ENCODE measurements at regions not wholly inside any gene's neighbourhood (a gene's known extent, or its start where the extent isn't known, plus 50 kb on each side); places are given as distances from the start of the nearest gene placed in this dataset.
"Not testable (repeated sequence)": the region's sequence is repeated elsewhere in the genome, so short reads cannot be mapped to it uniquely, and the experiment has no call there.

DNA sequence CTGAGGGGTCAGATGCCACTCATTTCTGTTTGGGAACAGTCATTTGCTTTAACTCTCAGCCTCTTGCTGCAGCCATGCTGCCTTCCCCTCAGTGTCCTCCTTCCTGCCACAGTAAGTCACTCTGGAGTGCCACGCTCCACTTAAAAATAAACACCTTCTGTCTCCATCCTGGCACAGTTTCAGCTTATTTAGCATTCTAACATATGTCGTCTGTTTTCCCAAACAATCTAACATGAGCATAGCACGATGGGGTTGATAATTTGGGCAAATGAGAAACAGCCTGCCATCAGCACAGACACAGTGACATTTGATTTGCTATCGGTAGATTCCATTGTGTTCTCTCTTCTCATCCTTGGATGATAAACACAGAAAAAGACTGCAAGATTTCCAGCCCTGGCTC lies 768.6 kb downstream of the UQCRFS1 start:
- no peak for DNase-seq (ENCODE audit: low read depth)

DNA sequence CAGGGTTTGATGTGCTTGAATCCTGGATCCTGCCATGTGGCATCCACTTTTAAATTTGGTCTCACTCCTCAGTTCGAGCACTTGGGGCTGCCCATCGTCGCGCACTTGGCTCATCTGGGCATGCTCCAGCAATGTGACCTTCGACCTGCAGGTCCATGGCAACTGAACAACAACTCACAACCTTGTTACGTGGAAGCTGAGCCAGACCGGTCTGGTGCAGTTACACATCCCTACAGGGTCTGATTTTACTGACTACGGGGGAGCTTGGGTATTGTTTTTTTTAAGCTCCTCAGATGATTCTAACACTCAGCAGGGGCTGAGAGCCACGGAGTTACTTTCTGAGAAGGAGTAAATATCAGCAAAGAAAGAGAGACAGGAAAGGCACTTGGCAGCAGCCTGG lies 769.6 kb downstream of the UQCRFS1 start:
- no peak for DNase-seq (ENCODE audit: low read depth)

DNA sequence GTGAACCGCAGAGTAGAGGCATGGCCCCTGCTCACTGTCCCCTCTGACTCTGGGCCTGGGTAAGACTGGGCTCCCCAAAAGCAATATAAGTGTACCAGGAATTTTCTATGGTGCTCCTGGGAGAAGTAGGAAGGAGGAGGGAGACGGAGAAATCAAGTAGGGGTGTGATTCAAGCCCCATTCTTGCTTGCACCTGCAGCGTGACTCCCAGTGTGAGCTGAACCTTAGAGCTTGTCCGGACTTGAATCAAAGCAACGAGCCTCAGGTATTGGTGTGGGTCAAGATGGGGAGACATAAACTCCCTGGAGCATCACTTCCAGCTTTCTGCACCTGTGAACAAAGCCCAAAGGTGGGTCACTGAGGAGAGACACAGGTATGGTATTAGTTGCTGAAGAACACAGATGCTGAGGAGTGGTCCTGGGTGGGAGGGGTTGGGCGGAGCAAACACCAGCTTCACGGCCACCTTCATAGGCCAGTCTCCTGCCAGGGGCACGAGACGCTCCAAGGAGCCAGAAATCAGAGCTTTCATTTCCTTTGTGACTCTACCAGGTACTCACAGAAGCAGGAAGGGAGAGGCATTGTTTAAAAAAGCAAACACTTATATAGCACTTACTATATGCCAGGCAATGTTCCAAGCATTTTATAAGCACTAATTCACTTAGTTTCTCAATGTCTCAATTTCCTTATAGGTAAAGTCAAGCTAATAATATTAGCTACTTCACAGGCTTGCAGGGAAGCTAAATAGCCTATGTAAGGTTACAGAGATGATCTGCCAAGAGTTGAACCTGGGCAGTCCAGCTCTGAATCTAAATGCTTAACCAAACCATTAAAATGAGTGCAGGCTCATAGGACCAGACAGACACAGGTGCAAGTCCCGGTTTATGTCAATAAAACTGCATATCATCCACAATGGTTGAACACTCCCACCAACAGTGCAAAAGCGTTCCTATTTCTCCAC lies 775.3 kb downstream of the UQCRFS1 start:
- no peak for DNase-seq (ENCODE audit: low read depth)

DNA sequence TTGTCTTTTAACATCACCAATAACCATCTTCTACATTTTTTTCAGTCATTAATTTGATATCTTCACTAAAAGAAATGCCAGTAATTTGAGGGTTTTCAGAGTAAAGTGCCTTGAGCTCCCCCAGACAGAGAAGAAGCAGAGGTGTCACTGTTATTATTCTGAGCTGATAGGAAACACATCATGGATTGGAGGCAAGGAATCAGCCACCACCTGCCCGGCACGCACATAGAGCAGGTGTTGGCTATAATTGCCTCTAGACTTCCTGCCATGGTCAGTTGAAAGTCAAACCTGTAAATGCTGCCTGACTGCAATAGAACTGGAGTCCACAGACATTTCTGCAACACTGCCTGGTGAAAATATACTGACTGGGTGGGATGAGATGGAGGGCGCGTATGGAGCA lies 776.6 kb downstream of the UQCRFS1 start:
- DNase-seq (ENCODE audit: low read depth) = no peak

DNA sequence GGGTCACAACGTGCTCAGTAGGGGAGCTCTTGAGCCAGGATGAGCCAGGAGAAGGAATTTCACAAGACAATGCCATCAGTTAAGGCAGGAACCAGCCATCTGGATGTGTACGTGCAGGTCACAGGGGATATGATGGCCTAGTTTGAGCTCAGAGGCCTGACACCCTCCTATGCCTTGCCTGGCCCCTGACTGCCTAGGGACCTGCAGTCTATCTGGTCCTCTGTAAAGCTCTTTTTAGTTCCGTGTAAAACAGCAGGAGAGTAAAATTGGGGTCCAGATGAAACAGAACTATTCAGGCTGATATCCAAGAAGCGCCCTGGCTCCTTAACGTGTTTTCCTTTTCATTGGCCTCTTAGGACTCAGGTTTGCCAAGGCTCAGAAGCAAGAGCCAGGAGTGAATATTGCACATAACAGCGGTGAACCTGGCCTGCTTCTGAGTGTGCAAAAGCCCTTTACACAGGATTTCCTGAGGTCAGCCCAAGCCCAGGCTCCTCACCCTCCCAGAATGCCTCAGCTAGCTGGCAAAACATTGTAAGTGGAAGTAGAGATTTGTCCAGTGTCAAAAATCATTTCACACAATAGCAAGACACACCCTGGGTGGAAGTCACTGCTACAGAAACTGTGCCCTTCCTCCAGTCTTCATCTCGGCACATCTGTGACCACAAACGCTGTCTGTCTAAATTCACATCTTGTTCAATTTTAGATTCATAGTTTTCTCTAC lies 777.2 kb downstream of the UQCRFS1 start:
- DNase-seq (ENCODE audit: low read depth) = no peak

DNA sequence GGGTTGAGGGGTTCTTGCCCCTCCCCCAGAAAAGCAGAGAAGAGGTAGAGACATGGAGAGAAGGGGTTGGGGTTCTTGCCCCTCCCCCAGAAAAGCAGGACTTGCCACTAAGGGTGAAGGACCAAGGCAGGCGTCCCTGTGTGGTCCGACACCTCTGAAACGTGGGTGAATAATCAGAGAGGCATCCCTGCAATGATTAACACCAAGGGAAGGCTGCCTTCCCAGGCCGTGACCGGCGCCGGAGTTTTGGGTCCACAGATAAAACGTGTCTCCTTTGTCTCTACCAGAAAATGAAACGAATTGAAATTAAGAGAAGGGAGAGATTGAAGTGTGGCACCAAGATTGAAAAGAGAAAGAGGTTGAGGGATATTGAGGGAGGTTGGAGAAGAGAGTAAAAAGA lies 778.2 kb downstream of the UQCRFS1 start:
- DNase-seq (ENCODE audit: low read depth) = not testable (repeated sequence)

DNA sequence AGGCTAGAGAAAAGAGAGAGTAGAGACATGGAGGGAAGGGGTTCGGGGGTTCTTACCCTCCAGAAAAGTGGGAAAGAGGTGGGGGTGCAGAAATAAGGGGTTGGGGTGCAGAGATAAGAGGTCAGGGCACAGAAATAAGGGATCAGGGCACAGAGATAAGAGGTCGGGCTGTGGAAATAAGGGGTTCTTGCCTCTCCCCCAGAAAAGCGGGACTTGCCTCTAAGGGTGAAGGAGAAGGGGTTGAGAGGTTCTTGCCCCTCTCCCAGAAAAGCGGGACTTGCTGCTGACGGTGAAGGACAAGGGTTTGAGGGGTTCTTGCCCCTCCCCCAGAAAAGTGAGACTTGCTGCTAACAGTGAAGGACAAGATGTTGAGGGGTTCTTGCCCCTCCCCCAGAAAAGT lies 778.6 kb downstream of the UQCRFS1 start:
- not testable (repeated sequence) for DNase-seq (ENCODE audit: low read depth)

DNA sequence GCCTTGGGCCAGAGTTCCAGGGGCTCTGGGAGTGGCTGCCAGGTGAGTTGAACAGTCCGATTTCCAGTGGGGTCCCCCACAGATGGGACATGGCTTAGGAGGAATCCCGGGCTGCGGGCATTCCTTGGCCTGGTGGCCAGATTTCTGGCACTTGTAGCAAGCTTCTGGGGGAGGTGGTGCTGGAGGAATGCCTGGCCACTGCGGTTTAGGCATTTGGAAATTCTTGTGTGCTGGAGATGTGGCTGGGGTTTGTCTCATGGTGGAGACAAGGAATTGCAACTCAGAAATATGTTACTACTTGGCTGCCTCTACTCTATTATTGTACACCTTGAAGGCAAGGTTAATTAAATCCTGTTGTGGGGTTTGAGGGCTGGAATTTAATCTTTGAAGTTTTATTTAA lies 779.8 kb downstream of the UQCRFS1 start:
- DNase-seq (ENCODE audit: low read depth) = peak; percentile 65

DNA sequence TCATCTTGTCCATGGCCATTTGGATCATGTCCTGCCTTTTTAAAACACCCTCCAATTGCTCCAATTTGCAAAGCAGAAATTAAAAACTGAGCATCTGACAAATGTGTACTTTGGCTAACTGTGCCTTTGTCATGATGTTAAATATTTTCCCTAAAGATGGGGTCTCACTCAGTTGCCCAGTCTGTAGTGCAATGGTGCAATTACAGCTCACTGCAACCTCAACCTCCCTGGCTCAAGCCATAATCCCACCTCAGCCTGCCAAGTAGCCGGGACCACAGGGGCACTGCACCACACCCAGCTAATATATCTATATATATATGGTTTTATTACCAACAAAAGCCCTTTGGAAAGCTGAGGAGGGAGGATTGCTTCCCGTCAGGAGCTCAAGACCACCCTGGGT lies 782.7 kb downstream of the UQCRFS1 start:
- DNase-seq (ENCODE audit: low read depth) = no peak

DNA sequence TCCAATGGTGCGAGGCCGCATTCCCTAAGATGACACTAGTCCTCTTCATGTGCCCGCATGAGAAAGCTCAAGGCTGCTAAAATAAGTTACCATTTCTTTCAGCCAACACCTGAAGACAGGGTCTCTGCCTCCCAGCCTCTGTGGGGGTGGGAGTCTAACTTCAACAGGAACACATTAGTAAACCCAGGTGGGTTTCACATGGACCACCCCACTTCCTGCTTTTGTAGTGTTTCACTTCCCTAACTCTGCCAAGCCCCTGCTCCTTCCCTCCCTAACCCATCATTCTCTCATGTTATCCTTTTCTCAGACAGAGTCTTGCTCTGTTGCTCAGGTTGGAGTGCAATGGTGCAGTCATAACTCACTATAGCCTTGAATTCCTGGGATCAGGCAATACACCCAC lies 783.6 kb downstream of the UQCRFS1 start:
- no peak for DNase-seq (ENCODE audit: low read depth)

DNA sequence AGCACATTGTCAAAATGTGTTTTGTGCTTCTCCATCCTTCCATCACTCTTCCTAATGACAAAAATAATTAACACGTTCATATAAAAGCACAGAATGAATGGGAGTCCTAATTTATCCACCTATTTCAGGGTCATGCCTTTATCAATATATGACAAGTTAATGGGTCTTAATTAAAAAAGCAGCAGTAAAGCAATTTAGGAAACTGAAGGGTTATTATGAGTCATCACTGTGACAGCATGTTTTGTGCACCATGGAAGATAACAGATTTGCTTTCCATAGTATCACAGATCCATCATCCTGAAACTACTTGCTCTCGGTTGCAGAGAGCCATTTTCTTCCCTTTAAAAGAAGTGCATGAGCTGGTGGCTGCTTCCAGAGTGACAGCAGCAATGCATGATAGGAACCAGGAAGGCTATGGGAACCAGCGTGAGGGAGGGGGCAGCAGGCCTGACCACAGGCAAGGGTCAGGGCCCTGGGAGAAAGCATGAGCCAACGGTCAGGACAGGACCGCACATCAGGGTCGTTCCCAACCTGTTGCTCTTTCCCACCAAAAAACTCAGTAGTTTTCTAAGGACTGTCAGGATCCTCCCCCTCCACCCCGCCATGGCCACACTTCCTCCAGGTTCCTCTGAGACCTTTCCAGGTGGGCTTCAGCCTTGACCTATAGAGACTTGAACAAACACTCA lies 784.1 kb downstream of the UQCRFS1 start:
- no peak for DNase-seq (ENCODE audit: low read depth)

DNA sequence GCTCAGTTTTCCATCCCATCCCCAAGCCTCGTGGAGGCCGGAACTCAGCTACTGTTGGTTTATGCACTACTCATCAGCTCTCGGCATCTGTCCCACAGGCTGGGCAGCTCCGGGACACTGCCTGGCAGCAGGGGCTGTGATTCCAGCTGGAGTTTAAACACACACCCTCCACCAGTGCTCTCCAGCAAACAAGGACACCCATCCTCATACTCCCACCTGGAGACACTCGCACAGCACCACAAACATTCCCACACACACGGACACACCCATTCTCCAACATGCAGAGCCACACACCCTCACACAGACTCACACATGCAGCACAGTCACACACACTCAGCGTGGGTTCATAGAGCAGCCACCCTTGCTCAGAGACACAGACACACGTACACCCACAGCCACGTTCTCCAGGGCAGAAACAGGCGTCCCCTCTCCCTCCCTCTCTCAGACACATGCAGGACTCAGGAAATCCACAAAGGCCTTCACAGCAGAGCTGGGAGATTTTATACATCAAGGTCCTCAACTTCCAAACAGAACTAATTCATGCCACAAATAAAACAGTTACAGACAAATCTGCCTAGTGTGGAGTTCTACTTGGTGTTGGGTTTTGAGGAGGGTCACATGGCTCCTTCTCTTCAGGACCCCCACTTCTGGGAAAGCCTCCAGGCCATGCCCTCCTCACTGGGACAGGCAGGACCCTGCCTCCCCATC lies 785.4 kb downstream of the UQCRFS1 start:
- DNase-seq (ENCODE audit: low read depth) = peak; percentile 69

DNA sequence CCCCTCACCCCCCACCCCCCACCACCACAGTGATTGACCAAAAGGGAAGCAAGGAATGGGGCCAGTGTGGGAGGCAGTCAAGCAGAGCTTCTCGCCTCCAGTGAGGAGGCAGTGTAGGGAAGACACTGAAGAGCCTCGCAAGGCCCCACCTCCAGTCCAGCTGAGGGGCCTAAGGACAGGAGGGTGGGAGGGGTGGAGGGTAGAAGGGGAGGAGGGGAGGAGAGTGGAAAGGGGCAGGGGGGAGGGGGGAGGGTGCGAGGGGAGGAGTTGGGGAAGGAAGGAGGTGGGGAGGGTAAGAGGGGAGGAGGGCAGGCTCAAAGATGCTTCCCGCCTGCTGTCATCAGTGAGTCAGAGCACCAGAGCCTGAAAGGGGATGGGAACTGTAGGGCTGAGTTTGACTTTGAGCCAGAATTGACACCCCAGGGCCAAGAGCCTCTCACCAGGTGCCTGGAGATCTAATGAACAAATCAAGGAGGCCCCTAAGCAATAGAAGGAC lies 786.2 kb downstream of the UQCRFS1 start:
- peak; percentile 94 for DNase-seq (ENCODE audit: low read depth)

DNA sequence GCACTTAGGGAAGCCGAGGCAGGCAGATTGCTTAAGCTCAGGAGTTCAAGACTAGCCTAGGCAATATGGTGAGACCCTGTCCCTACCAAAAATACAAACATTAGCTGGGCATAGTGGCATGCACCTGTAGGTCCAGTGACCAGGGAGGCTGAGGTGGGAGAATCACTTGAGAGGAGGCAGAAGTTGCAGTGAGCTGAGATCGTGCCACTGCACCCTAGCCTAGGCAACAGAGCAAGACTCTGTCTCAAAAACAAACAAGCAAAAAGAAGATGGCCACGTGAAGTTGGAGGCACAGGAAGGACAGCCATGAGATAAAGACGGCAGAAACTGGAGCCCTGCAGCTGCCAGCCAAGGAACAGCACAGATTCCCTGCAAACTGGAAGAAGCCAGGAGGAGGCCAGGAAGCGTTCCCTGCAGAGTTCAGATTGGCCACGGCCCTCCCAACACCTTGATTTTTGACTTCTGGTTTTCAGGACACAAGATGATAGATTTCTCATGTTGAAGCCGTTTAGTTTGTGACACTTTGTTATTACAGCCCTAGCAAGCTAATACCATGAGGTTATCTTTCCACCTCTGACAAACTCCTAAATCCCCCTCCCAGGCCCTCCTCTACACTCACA lies 786.7 kb downstream of the UQCRFS1 start:
- DNase-seq (ENCODE audit: low read depth) = peak; percentile 27

DNA sequence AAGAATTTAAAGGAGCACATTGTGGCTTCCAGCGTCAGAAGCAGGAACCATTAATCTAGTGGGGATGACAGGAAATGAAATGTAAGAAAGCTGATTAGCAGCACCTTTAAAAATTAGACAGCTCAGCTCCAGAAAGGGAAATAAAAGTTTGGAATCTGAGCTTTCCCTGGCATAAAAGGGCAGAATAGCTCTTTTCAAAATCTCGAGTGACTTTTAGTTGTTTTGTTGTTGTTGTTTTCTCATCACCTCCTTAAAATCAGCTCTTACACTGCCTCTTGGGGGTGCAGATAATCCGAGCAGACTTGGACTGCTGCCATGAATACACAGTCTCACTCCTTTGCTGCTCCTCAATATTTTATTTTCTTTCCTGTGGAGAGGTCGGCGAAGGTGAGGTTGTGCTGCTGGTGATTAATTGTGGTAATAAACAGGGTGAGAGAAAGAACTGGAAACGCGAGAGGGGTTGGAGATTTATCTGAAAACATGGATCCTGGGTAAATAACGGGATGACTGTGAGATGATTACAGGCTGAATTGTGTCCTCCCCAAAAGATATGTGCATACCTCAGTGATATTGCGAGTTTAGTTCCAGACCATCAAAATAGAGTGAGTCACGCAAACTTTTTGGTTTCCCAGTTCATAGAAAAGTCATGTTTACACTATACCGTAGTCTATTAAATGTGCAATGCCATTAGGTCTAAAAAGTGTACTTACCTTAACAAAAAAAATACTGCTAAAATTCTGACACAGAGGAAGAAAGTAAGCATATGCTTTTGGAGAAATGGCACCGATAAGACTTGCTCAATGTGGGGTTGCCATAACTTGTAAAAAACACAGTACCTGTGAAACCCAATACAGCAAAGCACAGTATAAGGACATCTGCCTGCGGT lies 787.7 kb downstream of the UQCRFS1 start:
- peak; percentile 83 for DNase-seq (ENCODE audit: low read depth)

DNA sequence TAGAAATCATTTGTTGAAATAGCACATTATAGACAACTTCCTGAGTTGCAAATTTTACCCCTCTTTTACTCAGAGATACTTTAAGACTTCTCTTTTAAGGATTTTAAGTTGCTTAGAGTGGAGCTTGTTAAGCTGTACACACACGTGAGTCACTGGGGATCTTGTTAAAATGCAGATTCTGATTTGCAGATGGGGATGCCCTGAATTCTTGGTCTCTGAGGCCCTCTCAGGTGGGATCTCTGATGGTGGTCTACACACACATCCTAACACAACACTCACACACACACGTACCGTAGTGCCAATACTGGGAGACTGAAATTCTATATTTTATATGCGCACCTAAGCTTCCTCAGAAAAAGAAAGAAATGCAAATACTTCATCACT lies 788.3 kb downstream of the UQCRFS1 start:
- no peak for DNase-seq (ENCODE audit: low read depth)

DNA sequence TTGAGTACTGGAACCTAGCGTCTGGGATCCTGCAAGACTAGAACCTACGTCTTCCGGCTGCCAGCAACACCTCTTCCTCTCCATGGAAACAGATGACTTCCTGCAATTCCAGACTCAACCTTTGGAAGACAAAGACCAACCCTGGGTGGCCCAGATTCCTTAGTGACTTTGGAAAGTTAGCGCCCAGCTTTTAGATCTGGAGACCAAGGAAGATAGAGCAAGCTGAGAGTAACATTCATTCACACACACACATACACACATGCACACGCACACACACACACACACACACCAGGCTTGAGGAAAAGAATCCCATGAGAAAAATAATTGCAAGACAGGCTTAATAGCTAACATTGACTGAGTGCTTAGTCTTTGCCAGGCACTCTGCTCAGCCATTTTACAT lies 788.9 kb downstream of the UQCRFS1 start:
- DNase-seq (ENCODE audit: low read depth) = no peak

DNA sequence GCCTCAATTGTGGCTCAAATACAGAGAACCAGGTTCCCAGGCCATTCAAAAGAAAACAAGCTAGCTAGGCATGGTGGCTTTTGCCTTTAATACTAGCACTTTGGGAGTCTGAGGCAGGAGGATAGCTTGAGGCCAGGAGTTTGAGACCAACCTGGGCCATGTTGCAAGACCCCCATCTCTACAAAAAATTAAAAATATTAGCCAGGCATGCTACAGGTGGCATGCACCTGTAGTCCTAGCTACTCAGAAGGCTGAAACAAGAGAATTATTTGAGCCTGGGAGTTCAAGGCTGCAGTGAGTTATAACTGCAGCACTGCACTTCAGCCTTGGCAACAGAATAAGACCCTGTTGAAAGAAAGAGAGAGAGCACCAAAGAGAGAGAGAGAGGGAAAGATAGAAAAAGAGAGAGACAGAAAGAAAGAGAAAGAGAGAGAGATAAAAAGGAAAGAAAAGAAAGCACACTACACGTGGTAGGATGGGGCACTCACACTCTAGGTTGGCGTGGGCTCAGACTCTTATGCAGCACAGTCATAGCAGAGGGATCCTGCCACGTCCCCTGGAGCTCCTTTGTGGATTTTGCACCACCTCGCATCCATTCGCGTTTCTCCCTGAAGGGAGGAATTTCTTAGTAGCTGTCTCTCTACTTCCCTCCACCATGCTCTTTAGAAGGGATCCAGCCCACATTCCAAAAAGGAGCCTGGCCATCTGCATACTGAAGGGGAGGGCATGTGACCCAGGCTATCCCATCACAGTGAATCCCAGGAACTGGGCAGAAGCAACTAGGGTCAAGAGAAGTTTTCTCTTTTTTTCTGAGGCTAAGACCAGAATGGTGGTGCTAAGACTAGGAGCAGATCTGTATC lies 789.9 kb downstream of the UQCRFS1 start:
- DNase-seq (ENCODE audit: low read depth) = no peak

DNA sequence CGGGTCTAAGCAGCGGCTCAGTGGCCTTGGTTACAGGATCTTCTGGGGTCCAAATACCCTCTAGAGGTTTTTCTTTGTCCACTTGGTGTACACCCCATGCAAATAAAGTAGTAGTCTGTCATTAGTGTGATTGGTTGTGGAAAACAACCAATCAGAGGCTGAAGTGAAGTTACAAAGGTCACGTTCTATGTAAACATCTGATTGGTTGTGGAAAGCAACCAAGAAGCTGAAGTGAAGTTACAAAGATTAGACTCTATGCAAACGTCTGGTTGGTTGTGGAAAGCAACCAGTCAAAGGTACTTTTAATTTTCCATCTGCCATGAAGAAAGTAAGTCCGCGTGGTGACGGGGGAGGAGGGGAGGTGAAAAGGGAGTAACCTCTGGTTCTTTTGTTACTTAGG lies 790.9 kb downstream of the UQCRFS1 start:
- no peak for DNase-seq (ENCODE audit: low read depth)
